ENCODE measurements at regions not wholly inside any gene's neighbourhood (a gene's known extent, or its start where the extent isn't known, plus 50 kb on each side); places are given as distances from the start of the nearest gene placed in this dataset.
"Not testable (repeated sequence)": the region's sequence is repeated elsewhere in the genome, so short reads cannot be mapped to it uniquely, and the experiment has no call there.

DNA sequence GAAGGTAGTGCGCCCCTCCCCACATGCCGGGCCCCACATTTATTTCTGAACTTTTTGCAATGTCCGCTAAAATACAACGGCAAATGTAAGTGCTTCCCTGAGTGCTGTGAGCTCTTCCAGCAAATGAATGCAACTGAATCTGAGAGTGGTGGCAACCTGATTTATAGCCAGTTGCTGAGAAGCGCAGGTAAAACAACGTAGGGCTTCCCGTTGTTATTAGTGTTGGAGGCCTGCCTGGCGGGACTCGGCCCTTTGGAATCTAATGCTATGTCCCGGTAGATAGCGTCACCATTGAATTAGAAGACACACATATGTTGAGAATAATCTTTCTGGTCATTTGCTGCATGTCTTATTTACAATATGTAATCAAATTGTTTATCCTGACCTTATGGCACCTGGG is 302.7 kb downstream of the CWH43 start:
- ATAC-seq (ENCODE audit: low read depth); H3K4me3 ChIP-seq (ENCODE audit: control extremely low read depth in 1 of 5, extremely low read depth in 1 of 5, insufficient read depth in 1 of 5, low read depth in 2 of 5, low read length in 4 of 5); H4K20me1 ChIP-seq (ENCODE audit: control insufficient read depth, insufficient read depth, low read length, poor library complexity, severe bottlenecking); H3K36me3 ChIP-seq (replicated peaks in 1 of 2; ENCODE audit: control extremely low read depth in 1 of 2, control insufficient read depth in 1 of 2, extremely low read depth in 1 of 2, insufficient read depth in 2 of 2, low read length in 1 of 2); H3K27me3 Mint-ChIP-seq; H3K9me3 ChIP-seq (ENCODE audit: control extremely low read depth in 1 of 3, control insufficient read depth in 2 of 3, insufficient read depth in 1 of 3, low read length in 2 of 3); CTCF ChIA-PET; H3K4me3 Mint-ChIP-seq; intact Hi-C loops (cut with micrococcal nuclease); H2AFZ ChIP-seq (ENCODE audit: insufficient read depth, low read depth, low read length, poor library complexity, severe bottlenecking); H3K27ac Mint-ChIP-seq; POLR2A ChIA-PET; H3K27ac ChIP-seq (ENCODE audit: low read length in 2 of 2); H3K4me1 ChIP-seq (ENCODE audit: control insufficient read depth in 2 of 2, insufficient read depth in 2 of 2, low read length in 2 of 2); H3K4me2 ChIP-seq (replicated peaks; ENCODE audit: low read depth, low read length, poor library complexity, severe bottlenecking); DNase-seq; H3K4me1 Mint-ChIP-seq; H3K79me2 ChIP-seq (ENCODE audit: control insufficient read depth, insufficient read depth, low read length); H3K9me3 Mint-ChIP-seq (ENCODE audit: insufficient read depth); H3K27me3 ChIP-seq (replicated peaks in 1 of 4; ENCODE audit: control extremely low read depth in 1 of 4, control insufficient read depth in 3 of 4, insufficient read depth in 4 of 4, low read length in 3 of 4); H3K9ac ChIP-seq (ENCODE audit: low read length): not testable (repeated sequence)
- WGBS (ENCODE audit: insufficient coverage), result no CpG with 5 or more reads among the region's 11 CpGs

DNA sequence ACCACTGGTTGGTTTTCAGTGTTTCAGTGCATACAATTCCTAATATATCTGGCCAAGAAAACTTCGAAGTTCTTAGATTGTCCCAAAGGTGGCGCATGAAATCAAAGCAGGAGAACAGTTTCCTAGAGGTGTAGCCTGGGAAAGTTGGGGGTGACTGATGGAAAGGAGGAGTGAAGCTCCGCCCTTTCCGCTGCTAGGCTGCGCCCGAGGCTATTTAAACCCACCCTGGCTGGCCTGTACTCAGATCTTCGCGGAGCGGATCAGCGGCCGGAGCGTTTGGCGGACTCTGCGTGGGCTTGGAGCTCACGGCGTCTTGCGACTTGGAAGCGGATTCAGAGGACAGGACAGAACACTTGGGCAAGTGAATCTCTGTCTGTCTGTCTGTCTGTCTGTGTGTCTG is 328.7 kb downstream of the CWH43 start:
- H3K4me3 Mint-ChIP-seq; H2AFZ ChIP-seq (ENCODE audit: insufficient read depth, low read depth, low read length, poor library complexity, severe bottlenecking); H3K27me3 Mint-ChIP-seq; ATAC-seq (ENCODE audit: low read depth); CTCF ChIA-PET; H3K27ac ChIP-seq (ENCODE audit: low read length in 2 of 2); DNase-seq; H3K27ac Mint-ChIP-seq; H3K4me1 ChIP-seq (ENCODE audit: control insufficient read depth in 2 of 2, insufficient read depth in 2 of 2, low read length in 2 of 2); POLR2A ChIA-PET; H3K36me3 ChIP-seq (replicated peaks in 1 of 2; ENCODE audit: control extremely low read depth in 1 of 2, control insufficient read depth in 1 of 2, extremely low read depth in 1 of 2, insufficient read depth in 2 of 2, low read length in 1 of 2); H3K4me3 ChIP-seq (ENCODE audit: control extremely low read depth in 1 of 5, extremely low read depth in 1 of 5, insufficient read depth in 1 of 5, low read depth in 2 of 5, low read length in 4 of 5); H3K4me2 ChIP-seq (replicated peaks; ENCODE audit: low read depth, low read length, poor library complexity, severe bottlenecking); H3K27me3 ChIP-seq (replicated peaks in 1 of 4; ENCODE audit: control extremely low read depth in 1 of 4, control insufficient read depth in 3 of 4, insufficient read depth in 4 of 4, low read length in 3 of 4); H3K9me3 ChIP-seq (ENCODE audit: control extremely low read depth in 1 of 3, control insufficient read depth in 2 of 3, insufficient read depth in 1 of 3, low read length in 2 of 3); H4K20me1 ChIP-seq (ENCODE audit: control insufficient read depth, insufficient read depth, low read length, poor library complexity, severe bottlenecking); H3K9ac ChIP-seq (ENCODE audit: low read length); H3K4me1 Mint-ChIP-seq; H3K9me3 Mint-ChIP-seq (ENCODE audit: insufficient read depth); H3K79me2 ChIP-seq (ENCODE audit: control insufficient read depth, insufficient read depth, low read length); intact Hi-C loops (cut with micrococcal nuclease): not testable (repeated sequence)
- 86% methylated on average over 9 of the region's 18 CpGs for WGBS (ENCODE audit: insufficient coverage)

- H3K4me3 Mint-ChIP-seq; CTCF ChIA-PET; H3K27me3 Mint-ChIP-seq; H3K27me3 ChIP-seq (replicated peaks in 1 of 4; ENCODE audit: control extremely low read depth in 1 of 4, control insufficient read depth in 3 of 4, insufficient read depth in 4 of 4, low read length in 3 of 4); H3K27ac ChIP-seq (ENCODE audit: low read length in 2 of 2); H3K9ac ChIP-seq (ENCODE audit: low read length); H4K20me1 ChIP-seq (ENCODE audit: control insufficient read depth, insufficient read depth, low read length, poor library complexity, severe bottlenecking); H3K36me3 ChIP-seq (replicated peaks in 1 of 2; ENCODE audit: control extremely low read depth in 1 of 2, control insufficient read depth in 1 of 2, extremely low read depth in 1 of 2, insufficient read depth in 2 of 2, low read length in 1 of 2); ATAC-seq (ENCODE audit: low read depth); H2AFZ ChIP-seq (ENCODE audit: insufficient read depth, low read depth, low read length, poor library complexity, severe bottlenecking); DNase-seq; POLR2A ChIA-PET; H3K79me2 ChIP-seq (ENCODE audit: control insufficient read depth, insufficient read depth, low read length); H3K4me1 Mint-ChIP-seq; H3K4me2 ChIP-seq (replicated peaks; ENCODE audit: low read depth, low read length, poor library complexity, severe bottlenecking); H3K4me1 ChIP-seq (ENCODE audit: control insufficient read depth in 2 of 2, insufficient read depth in 2 of 2, low read length in 2 of 2); H3K27ac Mint-ChIP-seq; H3K4me3 ChIP-seq (ENCODE audit: control extremely low read depth in 1 of 5, extremely low read depth in 1 of 5, insufficient read depth in 1 of 5, low read depth in 2 of 5, low read length in 4 of 5); intact Hi-C loops (cut with micrococcal nuclease): not testable (repeated sequence)
- peaks cover 11% of the 10 kb centered on the region for H3K9me3 Mint-ChIP-seq (ENCODE audit: insufficient read depth)
- peaks cover 0 to 15% (median 0%) of the 10 kb centered on the region in 3 donors for H3K9me3 ChIP-seq (ENCODE audit: control extremely low read depth in 1 of 3, control insufficient read depth in 2 of 3, insufficient read depth in 1 of 3, low read length in 2 of 3)
- 100% methylated on average over 2 of the region's 24 CpGs for WGBS (ENCODE audit: insufficient coverage)
Observed at GRCh38 chr4:49320725-49321410, 334.8 kb downstream of the CWH43 start.

GRCh38 chr4:49321511-49322300 is 335.6 kb downstream of the CWH43 start:
- H3K27ac ChIP-seq (ENCODE audit: low read length in 2 of 2); H4K20me1 ChIP-seq (ENCODE audit: control insufficient read depth, insufficient read depth, low read length, poor library complexity, severe bottlenecking); H3K9ac ChIP-seq (ENCODE audit: low read length); H3K4me1 Mint-ChIP-seq; H3K4me1 ChIP-seq (ENCODE audit: control insufficient read depth in 2 of 2, insufficient read depth in 2 of 2, low read length in 2 of 2); CTCF ChIA-PET; H3K4me2 ChIP-seq (replicated peaks; ENCODE audit: low read depth, low read length, poor library complexity, severe bottlenecking); H3K27me3 Mint-ChIP-seq; H3K4me3 Mint-ChIP-seq; intact Hi-C loops (cut with micrococcal nuclease); H3K27me3 ChIP-seq (replicated peaks in 1 of 4; ENCODE audit: control extremely low read depth in 1 of 4, control insufficient read depth in 3 of 4, insufficient read depth in 4 of 4, low read length in 3 of 4); H3K36me3 ChIP-seq (replicated peaks in 1 of 2; ENCODE audit: control extremely low read depth in 1 of 2, control insufficient read depth in 1 of 2, extremely low read depth in 1 of 2, insufficient read depth in 2 of 2, low read length in 1 of 2); POLR2A ChIA-PET; H3K79me2 ChIP-seq (ENCODE audit: control insufficient read depth, insufficient read depth, low read length); H3K27ac Mint-ChIP-seq; H3K4me3 ChIP-seq (ENCODE audit: control extremely low read depth in 1 of 5, extremely low read depth in 1 of 5, insufficient read depth in 1 of 5, low read depth in 2 of 5, low read length in 4 of 5); ATAC-seq (ENCODE audit: low read depth); H2AFZ ChIP-seq (ENCODE audit: insufficient read depth, low read depth, low read length, poor library complexity, severe bottlenecking); DNase-seq: not testable (repeated sequence)
- H3K9me3 Mint-ChIP-seq (ENCODE audit: insufficient read depth), result peaks cover 11% of the 10 kb centered on the region
- 82% methylated on average over 5 of the region's 12 CpGs for WGBS (ENCODE audit: insufficient coverage)
- H3K9me3 ChIP-seq (ENCODE audit: control extremely low read depth in 1 of 3, control insufficient read depth in 2 of 3, insufficient read depth in 1 of 3, low read length in 2 of 3), result peaks cover 0 to 15% (median 0%) of the 10 kb centered on the region in 3 donors
